ENCODE measurements at regions not wholly inside any gene's neighbourhood (a gene's known extent, or its start where the extent isn't known, plus 50 kb on each side); places are given as distances from the start of the nearest gene placed in this dataset.

- no peak for TF ChIP-seq CTCF (IDR thresholded peaks at IDR 0.05)
- no peak for TF ChIP-seq POLR2AphosphoS5 (IDR thresholded peaks at IDR 0.05)
- TF ChIP-seq POLR2A (IDR thresholded peaks at IDR 0.05): no peak
Measured at GRCh38 chr10:118488710-118489497, 106.5 kb downstream of the PRLHR start.
